Epithelial cell of esophagus (primary cell): ENCODE measurements at regions not wholly inside any gene's neighbourhood (a gene's known extent, or its start where the extent isn't known, plus 50 kb on each side); places are given as distances from the start of the nearest gene placed in this dataset.
A peak's percentile ranks its signal among the peaks of the same experiment; 100 is the strongest.

Experiments used
- DNase-seq: peaks from one replicate; pipeline ENCODE4 v3.0.0; 2010; ENCODE audit warnings: low read depth
- H3K4me3 ChIP-seq: 2 replicates; pipeline ENCODE4 v1.5.1; 2011; ENCODE audit warnings: mild to moderate bottlenecking, low read length, control low read depth
- CTCF ChIP-seq: IDR thresholded peaks from 2 replicates; pipeline ENCODE4 v1.5.1; 2011; ENCODE audit warnings: low read depth, mild to moderate bottlenecking, low read length, control low read depth, inconsistent platforms; ENCODE audit not compliant: insufficient read depth; ENCODE audit errors: missing control alignments

- no peak for TF ChIP-seq CTCF
- DNase-seq, result no peak
- H3K4me3 ChIP-seq, result no peak overlapping the region
Measured at GRCh38 chr18:61080954-61081528, 252.2 kb upstream of the CDH20 start.

DNA sequence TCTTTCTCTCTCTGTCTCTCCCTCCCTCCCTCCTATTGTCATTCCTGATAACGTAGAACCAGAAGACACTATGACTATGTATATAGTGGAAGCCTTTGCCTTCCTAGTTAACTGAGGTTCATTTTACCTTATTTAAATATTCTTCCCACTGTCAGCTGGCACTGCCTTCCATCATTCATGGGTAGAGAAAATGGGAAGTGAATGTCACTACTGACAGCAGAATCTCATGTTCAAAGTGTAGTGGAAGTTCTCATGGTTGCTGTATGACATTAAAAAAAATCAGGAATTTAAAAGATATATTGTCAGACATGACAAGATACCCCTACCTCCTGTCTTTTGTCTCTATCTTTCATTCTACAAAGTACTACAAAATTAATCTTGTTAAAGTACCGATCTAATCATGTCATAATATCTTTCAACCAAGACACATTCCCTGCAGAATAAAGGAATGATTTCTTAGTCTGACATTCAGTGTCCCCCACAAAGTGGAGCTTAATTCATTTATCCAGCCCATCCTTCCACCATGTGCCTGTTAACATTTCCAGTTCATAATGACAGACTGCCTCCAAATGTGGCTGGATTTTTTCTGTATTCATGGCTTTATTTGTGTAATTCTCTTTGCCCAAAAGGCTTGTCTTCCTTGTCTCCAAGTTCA, 250.1 kb upstream of the CDH20 start:
- no peak overlapping the region for H3K4me3 ChIP-seq
- TF ChIP-seq CTCF, result no peak
- DNase-seq, result no peak

- DNase-seq, result peak; percentile 61
- H3K4me3 ChIP-seq, result no peak overlapping the region
- TF ChIP-seq CTCF, result no peak
Measured at GRCh38 chr18:61085036-61085435, 248.2 kb upstream of the CDH20 start.

- no peak for TF ChIP-seq CTCF
- no peak overlapping the region for H3K4me3 ChIP-seq
- no peak for DNase-seq
Measured at GRCh38 chr18:61085761-61086160, 247.5 kb upstream of the CDH20 start.

DNA sequence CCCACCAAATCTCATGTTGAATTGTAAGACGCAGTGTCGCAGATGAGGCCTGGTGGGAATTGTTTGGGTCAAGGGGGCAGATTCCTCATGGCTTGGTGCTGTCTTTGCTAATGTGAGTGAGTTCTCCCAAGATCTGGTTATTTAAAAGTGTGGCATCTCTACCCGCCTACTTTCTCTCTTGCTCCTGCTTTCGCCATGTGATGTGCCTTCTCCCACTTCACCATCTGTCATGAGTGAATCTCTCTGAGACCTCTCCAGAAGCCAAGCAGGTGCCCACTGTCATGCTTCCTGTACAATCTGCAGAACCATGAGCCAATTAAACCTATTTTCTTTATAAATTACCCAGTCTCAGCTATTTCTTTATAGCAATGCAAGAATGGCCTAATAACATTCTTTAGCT, 246.6 kb upstream of the CDH20 start:
- TF ChIP-seq CTCF, result no peak
- H3K4me3 ChIP-seq, result no peak overlapping the region
- DNase-seq, result no peak

DNA sequence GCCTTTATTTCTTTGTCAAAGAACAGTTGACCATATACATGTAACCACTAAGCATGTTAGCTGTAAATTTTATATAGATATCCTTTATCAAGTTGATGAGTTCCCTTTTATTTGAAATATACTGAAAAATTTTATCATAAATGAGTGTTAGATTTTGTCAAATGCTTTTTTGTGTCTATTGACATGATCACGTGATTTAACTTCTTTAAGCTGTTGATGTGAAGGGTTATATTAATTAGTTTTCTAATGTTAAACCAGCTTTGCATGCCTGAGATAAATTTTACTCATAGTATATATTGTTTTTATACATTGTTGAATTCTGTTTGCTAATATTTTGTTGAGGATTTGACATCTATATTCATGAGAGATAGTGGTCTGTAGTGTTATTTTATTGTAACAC, 241.9 kb upstream of the CDH20 start:
- no peak overlapping the region for H3K4me3 ChIP-seq
- TF ChIP-seq CTCF, result no peak
- DNase-seq, result no peak

DNA sequence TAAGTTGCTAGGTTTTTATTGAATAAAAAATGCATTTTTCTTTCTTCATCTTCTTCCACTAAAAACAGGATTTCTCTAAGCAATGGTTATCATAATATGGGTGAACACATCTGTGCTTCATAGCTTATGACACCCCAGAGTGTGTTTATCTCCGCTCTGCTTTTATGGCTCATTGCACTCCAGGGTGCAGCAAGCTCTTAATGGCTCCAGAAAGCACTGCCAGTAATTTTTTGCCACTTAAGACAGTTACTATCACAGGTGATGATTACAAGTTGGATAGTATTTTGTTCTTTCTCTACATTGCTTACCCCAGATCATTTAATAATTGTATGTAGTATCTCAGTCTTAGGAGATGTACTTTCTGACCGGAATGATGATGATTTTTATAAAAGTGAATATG, 239.3 kb upstream of the CDH20 start:
- DNase-seq, result no peak
- no peak for TF ChIP-seq CTCF
- H3K4me3 ChIP-seq, result no peak overlapping the region
